GM19397 (cell line): ENCODE measurements at regions not wholly inside any gene's neighbourhood (a gene's known extent, or its start where the extent isn't known, plus 50 kb on each side); places are given as distances from the start of the nearest gene placed in this dataset.
"Not testable (repeated sequence)": the region's sequence is repeated elsewhere in the genome, so short reads cannot be mapped to it uniquely, and the experiment has no call there.

Source experiments
- ATAC-seq: cut with Tn5 transposase; IDR thresholded peaks from one replicate; pipeline ENCODE4 v1.9.1; 2021; ENCODE audit warnings: mild to moderate bottlenecking, moderate library complexity; ENCODE audit not compliant: unreplicated experiment

DNA sequence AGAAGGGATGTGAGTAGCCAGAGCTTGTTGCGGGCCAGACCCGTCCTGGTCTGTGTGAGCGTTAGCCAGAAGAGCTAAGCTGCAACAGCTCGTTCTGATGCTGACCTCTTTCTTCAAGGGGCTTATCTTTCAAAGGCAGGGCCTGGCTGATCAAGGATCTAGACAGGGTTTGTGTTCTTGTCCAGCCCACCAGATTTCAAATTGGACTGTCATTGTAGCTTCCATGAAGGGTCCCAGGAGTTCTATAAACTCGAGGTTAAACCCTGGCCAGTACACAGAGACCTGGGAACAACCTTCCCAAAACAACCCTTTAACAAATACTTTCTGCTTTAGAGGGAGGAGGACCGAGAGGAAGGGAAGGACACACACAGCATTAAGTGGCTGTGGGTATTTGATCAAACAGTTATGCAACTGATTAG is 153.0 kb upstream of the TUT7 start:
- no peak for ATAC-seq

DNA sequence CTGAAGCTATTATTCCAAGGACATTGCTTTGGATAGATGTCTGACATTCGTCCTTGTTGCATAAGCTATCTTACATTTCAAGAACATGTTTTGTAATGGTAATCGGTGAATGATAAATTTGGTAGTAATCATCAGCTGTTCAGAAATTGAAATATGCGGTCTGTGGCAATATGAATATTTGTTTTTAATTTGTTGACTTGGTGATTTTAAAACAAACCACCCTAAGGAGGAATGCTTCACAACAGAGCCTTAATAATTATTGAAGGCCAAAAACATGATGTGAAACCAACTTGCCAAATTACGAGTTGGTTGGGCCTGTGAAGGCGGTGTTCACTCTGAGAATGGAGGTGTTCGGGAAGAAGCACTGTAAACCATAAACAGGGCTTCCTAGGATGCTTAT is 149.7 kb upstream of the TUT7 start:
- no peak for ATAC-seq

DNA sequence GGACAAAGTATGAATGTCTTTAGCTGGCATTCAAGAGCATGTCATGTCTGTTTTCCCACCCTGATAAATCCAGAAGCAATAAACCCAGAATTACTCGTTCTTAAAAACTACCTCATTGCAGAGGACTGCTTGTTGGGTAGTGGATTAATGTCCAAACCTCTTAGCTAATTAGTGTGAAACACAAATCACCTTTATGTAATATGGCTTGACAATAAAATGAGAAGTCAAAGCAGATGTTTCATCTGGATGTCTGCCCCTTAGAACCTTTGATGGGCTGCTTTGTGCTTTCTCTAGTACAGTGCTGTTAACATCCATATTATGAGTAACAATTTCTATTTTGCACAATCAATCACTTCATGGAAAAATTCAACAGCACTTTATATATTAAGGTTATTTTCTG is 149.1 kb upstream of the TUT7 start:
- no peak for ATAC-seq

DNA sequence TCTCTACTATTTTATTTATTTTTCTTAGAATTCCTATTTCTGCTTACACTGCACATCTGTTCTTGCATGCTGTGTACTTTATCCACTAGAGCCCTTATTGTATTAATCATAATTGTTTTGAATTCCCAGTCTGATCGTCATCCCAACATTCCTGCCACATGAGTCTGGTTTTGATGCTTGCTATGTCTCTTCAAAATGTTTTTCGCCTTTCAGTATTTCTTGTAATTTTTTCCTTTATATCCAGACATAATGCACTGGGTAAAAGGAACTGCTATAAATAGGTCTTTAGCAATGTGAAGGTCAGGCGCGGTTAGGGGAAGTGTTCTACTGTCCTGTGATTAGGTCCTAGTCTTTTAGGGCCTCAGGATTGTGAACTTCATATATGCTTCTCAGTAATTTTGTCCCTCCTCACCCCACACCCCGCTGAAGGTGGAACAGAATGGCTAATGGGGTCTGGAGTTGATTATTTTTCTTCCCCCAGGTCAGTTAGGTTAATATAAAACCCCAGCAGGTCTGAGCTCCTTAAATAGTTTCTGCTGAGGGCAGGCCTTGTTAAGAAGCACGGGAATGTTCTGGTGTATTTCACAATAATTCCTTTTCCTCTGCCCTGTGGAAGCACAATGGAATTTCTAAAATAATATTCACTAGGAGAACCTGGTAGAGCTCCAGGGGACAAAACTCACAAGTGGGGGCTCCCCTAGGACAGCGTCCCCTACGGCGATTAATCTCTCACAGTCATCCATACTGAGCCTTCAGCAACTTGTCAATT is 146.6 kb upstream of the TUT7 start:
- ATAC-seq = no peak

DNA sequence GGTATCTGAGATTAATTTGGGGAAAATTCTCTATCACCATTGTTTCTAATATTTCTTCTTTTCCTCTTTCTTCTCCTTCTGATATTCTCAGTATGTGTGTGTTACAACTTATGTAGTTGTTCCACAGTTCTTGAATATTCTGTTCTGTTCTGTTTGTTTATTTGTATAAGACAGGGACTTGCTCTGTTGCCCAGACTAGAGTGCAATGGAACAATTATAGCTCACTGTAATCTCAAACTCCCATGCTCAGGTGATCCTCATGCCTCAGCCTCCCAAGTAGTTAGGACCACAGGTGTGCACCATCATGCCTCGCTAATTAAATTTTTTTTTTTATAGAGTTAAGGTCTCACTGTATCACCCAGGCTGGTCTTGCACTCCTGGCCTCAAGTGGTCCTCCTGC is 145.8 kb upstream of the TUT7 start:
- no peak for ATAC-seq

DNA sequence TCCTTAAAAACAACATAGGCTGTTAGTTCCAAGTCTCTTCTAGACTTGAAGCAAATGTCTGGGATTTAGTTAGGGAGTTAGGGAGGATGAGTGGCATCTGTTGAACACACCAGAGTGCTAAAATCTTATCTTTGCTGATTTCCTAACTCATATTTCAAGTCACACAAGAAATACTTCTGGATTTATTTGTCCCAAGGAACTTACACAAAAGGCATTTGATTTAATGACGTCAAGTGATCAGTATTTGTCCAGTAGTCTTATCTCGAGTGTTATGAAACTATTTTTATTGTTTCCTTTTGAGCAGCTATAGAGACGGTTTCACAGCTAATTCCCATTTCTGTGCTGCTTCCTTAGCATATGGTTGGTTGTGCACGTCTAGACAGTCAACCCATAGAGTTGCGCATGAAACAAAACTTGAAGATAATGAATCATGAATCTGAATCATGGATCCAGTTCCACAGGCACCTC is 140.5 kb upstream of the TUT7 start:
- ATAC-seq = no peak

DNA sequence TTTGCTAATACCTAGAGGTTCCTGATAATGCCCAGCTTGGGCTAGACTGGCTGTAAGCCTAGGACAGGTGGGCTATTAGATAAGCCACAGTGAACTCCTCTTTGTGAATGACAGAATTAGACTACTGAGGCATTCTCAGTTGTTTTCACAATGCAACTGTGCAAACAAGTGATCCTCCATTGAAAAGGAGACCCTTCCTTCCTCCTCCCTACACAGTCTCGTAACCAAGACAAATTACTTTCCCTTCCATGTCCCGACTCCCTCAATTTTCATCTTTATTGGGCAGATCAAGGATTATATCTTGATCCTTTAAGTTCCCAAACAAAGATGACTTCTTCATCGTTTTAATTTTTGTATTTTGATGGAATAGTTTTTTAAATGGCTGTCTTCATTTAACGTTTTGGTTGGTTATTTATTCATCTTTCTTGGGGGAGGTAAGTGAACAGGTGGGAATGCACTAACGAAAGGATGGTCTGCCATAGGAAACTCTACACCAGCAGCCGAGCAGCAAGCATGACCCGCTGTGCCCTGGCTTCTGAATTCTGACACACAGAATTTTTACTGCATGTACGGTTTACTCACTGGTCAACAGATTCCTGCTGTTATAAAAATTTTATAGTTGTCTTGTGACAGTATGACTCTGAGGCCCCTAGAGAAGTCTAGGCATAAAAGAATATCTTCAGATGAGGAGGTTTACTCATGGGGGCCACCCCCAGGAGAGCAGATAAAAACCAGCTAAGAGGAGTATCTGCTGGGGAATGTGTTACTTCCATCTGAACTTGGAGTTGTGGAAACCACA is 137.5 kb upstream of the TUT7 start:
- no peak for ATAC-seq

DNA sequence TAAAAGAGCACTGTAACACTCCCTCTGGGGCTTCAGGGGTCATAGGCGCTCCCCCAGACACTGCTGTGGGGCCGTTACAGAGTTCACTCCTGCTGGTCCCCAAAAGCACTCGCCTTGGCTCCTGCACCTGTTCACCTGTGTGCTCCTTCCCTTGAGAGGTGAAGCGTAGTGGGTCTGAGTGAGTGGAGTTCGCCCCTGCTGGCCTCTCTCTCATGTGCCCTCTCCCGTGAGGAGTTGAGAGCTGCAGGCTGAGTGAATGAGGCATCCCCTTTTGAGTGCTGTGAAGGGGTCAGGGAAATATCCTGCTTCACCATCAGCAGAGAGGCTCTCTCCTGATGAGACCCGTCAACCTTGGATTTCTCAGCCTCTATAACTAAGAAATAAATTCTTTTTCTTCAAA is 134.6 kb upstream of the TUT7 start:
- ATAC-seq = no peak

DNA sequence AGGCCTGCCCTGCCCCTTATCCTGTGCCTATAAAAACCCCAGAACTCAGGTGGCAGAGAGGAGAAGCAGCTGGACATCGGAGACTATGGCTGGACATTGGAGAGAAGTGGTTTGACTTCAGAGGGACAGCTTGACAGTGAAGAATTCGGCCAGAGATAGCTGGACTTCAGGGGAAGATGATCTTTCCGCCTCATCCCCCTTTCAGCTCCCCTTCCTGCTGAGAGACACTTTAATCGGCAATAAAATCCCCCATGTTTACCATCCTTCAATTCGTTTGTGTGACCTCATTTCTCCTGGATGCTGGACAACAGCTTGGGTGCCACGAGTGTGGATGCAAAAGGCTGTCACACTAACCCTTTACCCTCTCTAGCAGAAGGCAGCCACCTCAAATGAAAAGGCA is 134.1 kb upstream of the TUT7 start:
- no peak for ATAC-seq

DNA sequence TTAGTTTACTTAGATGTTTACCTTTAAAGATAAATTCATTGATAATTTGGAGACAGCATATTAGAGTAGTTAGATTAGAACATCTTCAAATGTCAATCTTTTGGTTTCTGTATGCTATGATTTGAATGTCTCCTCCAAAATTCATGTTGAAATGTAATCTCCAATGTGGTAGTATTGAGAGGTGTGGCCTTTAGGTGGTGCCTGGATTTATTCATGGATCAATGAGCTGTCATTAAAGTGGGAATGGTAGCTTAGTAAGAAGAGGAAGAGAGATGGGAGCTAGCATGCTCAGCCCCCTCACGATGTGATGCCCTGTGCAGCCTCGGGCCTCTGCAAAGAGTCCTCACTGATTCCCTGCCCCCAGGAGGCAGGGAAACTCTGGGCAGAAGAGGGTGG is 133.6 kb upstream of the TUT7 start:
- no peak for ATAC-seq

DNA sequence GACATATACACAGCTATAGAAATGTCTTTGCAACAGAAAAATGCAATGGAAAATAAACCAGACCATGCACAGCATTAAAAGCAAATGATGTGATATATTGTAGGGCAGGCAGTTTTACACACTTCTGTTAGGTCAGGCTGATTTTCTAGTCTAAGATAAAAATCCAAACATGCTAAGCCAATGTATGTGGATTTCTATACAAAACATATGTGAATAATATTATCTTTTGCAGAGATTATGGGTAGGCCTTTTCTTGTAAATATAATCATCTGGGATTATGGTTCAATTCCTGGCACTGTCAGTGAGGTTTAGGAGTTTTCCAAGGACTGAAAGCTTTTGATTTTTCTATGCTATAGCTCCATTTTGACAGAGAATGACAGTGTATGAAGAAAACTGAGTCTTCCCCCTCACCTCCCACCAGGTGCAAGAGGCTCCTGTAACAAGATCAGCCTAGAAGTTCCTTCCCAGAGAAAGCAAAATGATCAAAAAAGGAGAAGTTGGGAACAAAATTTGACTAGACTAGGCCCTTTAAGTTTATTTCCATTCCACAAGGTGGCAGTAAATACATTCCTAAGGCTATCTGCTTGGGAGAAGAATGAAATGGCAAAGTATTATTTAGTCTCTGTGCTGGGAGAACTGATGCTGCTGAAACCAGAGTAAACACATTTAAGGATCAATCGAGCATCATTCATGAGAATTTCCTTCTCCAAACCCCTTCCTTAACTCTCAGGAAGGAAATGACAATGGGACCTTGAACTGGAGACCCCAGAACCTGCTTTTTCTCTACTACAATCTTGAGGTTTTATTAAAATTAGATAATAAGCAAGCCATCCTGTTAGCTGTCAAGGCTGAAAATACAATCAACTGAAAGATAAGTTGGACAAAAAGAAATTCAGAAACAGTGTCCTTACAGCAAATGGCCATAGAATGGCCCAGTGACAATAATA is 133.0 kb upstream of the TUT7 start:
- no peak for ATAC-seq

DNA sequence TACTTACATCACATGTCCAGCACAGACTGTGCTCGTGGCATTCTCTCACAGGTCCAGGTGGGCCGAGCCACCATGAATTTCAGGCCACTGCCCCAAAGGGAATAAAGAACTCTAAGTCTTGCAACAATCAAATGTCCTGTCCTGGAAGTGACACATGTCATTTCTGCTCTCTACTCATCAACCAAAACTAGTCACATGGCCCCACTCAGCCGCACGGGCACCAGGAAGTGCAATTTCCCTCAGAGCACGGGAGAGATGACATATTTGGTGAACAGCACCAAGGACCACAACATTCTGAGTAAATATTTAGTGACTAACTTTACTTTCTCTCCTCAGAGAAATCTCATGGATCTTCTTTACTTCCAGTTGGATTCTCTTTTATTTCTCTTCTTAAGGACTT is 131.1 kb upstream of the TUT7 start:
- ATAC-seq = peak; percentile 72

DNA sequence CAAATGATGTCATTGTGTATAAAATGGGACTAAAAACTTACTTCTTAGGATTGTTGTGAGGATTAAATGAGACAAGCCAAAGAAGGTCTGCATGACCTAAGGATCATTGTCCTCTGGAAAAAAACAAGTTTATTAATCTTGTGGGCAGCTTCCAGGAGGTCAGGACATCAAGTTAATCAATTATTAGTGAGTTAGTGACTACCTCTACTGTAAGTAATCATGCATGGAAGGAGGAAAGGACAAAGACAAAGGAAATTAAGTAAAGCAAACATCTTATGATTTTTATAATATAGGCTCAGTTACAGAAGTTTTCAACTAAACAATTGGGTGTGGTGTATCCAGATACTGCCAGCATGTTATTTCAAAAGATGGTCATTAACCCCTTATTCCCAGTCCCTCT is 129.3 kb upstream of the TUT7 start:
- ATAC-seq = no peak

DNA sequence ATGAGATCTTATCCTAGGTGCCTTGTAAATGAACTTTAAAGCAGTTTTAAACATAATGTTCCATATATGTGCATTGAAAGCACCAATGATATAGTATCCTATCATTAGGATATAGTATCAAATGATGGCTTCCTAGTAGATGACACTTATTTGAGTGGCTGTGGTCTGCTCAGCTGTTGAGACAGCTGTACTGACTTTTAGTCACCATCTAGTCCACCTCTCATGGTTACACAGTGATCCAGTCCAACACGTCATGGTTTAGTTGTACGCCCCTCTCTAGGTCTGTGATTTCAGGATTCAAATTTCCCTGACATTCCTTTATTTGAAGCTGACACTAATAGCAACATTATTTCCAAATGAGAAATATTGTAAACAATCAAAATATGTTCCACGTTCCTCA is 127.3 kb upstream of the TUT7 start:
- ATAC-seq = no peak

DNA sequence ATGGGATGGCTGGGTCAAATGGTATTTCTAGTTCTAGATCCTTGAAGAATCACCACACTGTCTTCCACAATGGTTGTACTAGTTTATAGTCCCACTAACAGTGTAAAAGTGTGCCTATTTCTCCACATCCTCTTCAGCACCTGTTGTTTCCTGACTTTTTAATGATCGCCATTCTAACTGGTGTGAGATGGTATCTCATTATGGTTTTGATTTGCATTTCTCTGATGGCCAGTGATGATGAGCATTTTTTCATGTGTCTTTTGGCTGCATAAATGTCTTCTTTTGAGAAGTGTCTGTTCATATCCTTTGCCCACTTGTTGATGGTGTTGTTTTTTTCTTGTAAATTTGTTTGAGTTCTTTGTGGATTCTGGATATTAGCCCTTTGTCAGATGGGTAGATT is 121.0 kb upstream of the TUT7 start:
- ATAC-seq = not testable (repeated sequence)

DNA sequence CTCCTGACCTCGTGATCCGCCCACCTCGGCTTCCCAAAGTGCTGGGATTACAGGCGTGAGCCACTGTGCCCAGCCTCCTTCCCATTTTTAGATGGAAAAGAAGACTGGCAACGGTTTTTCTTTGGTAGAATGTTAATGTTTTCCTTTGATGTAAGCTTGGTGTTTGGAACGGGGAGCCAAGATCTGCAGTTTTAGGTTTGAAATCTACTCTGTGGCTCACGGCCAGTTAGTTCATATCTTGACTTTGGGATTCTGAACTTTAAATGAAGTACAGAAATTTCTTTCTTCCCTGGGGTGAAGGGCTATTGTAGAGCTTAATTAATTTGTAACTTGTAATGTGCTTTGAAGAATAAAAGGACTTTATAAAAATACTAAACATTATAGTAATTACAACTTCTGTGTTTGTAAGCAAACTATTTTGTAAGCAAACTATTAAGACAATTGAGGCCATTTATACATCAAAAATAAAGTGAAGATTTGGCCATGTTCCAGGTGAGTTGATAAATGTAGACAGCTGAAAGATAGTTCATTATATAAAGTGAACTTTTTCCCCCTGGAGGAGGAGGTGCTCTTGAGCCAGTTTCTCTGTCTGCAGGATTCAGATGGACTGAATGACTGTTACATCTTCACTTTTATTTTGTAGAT is 117.1 kb upstream of the TUT7 start:
- ATAC-seq = no peak

DNA sequence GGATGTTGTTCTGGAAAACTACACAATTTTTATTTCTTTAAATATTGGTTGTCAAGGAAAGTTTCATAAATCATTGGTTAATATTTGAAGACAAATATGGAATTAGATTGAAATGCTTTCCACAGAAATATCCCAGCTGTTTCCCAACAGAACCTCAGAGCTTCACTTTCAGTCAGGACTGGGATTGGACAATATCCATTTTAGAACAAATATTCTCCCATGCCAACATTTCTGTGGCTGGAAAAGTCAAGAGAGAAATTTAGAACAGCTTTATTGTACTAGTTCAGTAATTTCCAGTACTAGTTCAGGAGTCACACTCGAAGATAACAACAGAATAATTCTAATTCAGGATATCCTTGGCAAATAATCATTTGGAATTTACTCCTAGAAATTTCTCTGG is 116.1 kb upstream of the TUT7 start:
- ATAC-seq = no peak

DNA sequence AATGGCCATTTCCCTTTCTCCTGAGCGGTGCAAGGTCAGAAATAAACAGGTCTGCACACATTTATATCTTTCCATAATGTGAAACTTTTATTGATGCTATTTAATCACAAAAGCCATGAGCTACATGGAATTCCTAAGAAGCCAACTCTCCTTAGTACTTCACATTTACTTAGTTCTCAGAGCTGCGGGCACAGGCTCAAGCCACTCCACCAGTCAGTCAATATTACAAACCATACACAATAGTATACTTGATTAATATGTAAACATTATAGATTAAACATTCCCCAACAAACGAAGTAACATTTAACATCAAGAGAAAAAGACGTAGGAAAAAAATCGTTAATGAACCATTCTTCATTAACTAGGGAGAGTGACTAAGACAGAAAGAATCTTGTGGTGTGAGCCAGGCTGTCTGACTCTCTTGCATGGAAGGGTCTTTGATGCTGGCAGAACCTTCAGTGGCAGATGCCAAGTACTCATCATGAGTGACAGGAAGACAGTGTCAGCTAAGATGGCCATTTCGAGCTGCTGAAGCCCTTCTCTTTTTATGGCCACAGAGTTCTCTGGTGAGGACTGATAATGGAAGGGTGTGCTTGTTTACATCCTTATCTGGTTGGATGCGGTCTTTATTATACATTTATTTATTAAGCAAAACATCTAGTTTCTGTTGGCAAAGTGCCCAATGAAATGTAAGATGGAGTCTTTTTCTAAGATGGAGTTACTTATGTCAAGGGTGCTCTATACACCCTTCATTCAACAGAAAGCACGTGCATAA is 115.5 kb upstream of the TUT7 start:
- no peak for ATAC-seq

DNA sequence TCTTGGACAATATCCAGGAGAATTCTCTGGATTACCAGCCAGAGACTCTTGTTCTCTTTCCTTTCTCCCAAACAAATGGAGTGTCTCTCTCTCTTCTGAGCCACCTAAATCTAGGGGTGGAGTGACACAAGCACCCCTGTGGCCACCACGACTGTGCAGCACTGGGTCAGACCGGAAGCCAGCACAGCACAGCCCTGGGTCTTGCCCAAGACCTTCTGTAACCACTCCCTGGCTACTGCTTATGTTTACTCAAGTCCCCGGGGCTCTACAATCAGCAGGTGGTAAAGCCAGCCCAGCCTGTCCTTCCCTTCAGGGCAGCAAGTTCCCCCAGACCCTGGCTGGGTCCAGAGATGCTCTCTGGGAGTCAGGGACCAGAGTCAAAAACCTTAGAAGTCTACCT is 110.0 kb upstream of the TUT7 start:
- ATAC-seq = no peak
